ENCODE measurements at regions not wholly inside any gene's neighbourhood (a gene's known extent, or its start where the extent isn't known, plus 50 kb on each side); places are given as distances from the start of the nearest gene placed in this dataset.

- DNase-seq = no peak
- Histone ChIP-seq H3K27ac (no peak overlapping the region), H3K36me3 (no peaks in the 10 kb centered on the region), H3K4me3 (no peak overlapping the region), H3K4me1 (no peaks in the 10 kb centered on the region), H3K9me3 (peaks cover 0 to 9% (median 6%) of the 10 kb centered on the region in 3 donors), H3K27me3 (no peaks in the 10 kb centered on the region)
- intact Hi-C loops (cut with DNase I) = no loop called here
- TF ChIP-seq POLR2A (IDR thresholded peaks at IDR 0.05) (no peak), CTCF (IDR thresholded peaks at IDR 0.05) (no peak)
- 88 to 94% methylated on average over 1 of the region's 1 CpG for WGBS, 2 donors
These were observed 394.5 kb downstream of the MFSD1 start for GRCh38 chr3:159196359-159196758.

- TF ChIP-seq POLR2A (IDR thresholded peaks at IDR 0.05) (no peak), CTCF (IDR thresholded peaks at IDR 0.05) (no peak)
- Histone ChIP-seq H3K4me3 (no peak overlapping the region), H3K36me3 (no peaks in the 10 kb centered on the region), H3K4me1 (no peaks in the 10 kb centered on the region), H3K27me3 (no peaks in the 10 kb centered on the region), H3K9me3 (peaks cover 0 to 9% (median 6%) of the 10 kb centered on the region in 3 donors), H3K27ac (no peak overlapping the region)
- intact Hi-C loops (cut with DNase I) = no loop called here
- no peak for DNase-seq
- WGBS, 2 donors = 60 to 61% methylated on average over 3 of the region's 3 CpGs
These were observed 398.3 kb downstream of the MFSD1 start for GRCh38 chr3:159200176-159200575.

- TF ChIP-seq CTCF (IDR thresholded peaks at IDR 0.05) = no peak
These were observed 406.2 kb downstream of the MFSD1 start for GRCh38 chr3:159208050-159208449.

GRCh38 chr3:159209459-159209858 lies 407.6 kb downstream of the MFSD1 start:
- intact Hi-C loops (cut with DNase I) = no loop called here
- 57% methylated on average over 4 of the region's 4 CpGs; no CpG with 5 or more reads in 1 of the 2 donors for WGBS, 2 donors
- H3K27me3 ChIP-seq = no peaks in the 10 kb centered on the region
- H3K4me1 ChIP-seq = no peaks in the 10 kb centered on the region
- H3K4me3 ChIP-seq = no peak overlapping the region
- H3K27ac ChIP-seq = no peak overlapping the region
- no peaks in the 10 kb centered on the region for H3K36me3 ChIP-seq
- no peak for DNase-seq
- TF ChIP-seq POLR2A (IDR thresholded peaks at IDR 0.05) = no peak
- TF ChIP-seq CTCF (IDR thresholded peaks at IDR 0.05) = no peak
- no peaks in the 10 kb centered on the region for H3K9me3 ChIP-seq

More at GRCh38 chr3:159208050-159208449, 406.2 kb downstream of the MFSD1 start:
- 70 to 80% methylated on average over 1 to 2 of the region's 2 CpGs for WGBS, 2 donors
- Histone ChIP-seq H3K4me3 (no peak overlapping the region), H3K4me1 (no peaks in the 10 kb centered on the region), H3K36me3 (no peaks in the 10 kb centered on the region), H3K27ac (no peak overlapping the region), H3K27me3 (no peaks in the 10 kb centered on the region), H3K9me3 (no peaks in the 10 kb centered on the region)
- intact Hi-C loops (cut with DNase I) = no loop called here
- DNase-seq = no peak

GRCh38 chr3:159210336-159210735 lies 408.5 kb downstream of the MFSD1 start:
- Histone ChIP-seq H3K36me3 (no peaks in the 10 kb centered on the region), H3K27me3 (no peaks in the 10 kb centered on the region), H3K9me3 (no peaks in the 10 kb centered on the region), H3K27ac (no peak overlapping the region), H3K4me1 (no peaks in the 10 kb centered on the region), H3K4me3 (no peak overlapping the region)
- intact Hi-C loops (cut with DNase I) = no loop called here
- no peak for DNase-seq
- TF ChIP-seq POLR2A (IDR thresholded peaks at IDR 0.05) (no peak), CTCF (IDR thresholded peaks at IDR 0.05) (no peak)
- WGBS, 2 donors = 89 to 92% methylated on average over 1 of the region's 1 CpG
